SK-MEL-5 (cell line): ENCODE measurements at regions not wholly inside any gene's neighbourhood (a gene's known extent, or its start where the extent isn't known, plus 50 kb on each side); places are given as distances from the start of the nearest gene placed in this dataset.

ENCODE experiments used
- DNase-seq: peaks from one replicate; pipeline ENCODE4 v3.0.0-alpha.2; 2016; ENCODE audit warnings: low read depth, low spot score
- in situ Hi-C: cut with HindIII; loops from 2 replicates; pipeline ENCODE4 v1.10.0; 2016; ENCODE audit warnings: low sequenced_read_pairs, high pct_unique_total_duplicates, low pct_unique_long_range_greater_than_20kb

DNA sequence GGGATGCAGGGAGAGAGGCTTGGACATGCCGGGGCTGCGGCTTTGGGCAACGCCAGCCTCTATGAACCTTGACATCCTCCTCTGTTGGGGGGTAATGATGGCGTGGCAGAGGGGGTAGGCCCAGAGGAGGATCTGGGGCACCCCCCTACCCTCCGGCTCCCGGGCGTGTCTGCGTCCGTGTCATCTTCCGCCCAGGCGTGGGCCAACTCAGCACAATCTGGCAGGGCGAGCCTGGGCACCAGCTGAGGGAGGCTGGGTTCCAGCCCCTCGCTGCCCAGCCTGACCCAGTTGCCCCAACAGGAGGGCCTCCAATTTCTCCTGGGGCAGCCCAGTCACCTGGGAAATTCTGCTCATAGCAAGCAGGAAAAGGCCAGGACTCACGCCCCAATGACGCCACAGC lies 62.9 kb upstream of the IL17B start:
- in situ Hi-C loops: no loop called here
- DNase-seq: no peak

DNA sequence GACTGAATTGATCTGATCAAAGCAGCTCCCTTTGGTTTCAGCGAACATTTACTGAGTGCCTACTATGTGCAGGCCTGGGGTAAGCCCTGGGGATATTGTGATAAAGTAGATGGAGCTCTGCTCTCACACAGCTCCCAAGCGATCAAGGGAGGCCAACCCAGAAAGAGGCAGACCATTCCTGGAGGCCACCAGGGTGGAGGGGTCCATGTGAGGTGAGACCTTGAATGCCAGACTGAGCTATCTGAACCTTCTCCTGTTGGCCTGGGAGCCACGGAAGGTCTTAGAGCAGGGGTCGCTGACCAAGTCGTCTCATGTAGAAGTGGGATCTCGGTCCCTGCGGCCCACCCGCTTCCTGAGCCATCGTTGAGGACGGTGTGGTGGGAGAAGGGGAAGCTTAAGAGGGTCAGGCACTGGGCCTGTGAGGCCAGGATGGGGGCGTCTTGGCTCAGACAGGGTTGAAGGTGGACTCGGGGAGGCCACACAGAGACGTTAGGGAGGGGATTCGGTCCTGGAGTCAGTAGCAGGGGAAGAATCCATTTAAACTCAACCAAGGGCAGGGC lies 62.2 kb upstream of the IL17B start:
- in situ Hi-C loops: no loop called here
- no peak for DNase-seq

DNA sequence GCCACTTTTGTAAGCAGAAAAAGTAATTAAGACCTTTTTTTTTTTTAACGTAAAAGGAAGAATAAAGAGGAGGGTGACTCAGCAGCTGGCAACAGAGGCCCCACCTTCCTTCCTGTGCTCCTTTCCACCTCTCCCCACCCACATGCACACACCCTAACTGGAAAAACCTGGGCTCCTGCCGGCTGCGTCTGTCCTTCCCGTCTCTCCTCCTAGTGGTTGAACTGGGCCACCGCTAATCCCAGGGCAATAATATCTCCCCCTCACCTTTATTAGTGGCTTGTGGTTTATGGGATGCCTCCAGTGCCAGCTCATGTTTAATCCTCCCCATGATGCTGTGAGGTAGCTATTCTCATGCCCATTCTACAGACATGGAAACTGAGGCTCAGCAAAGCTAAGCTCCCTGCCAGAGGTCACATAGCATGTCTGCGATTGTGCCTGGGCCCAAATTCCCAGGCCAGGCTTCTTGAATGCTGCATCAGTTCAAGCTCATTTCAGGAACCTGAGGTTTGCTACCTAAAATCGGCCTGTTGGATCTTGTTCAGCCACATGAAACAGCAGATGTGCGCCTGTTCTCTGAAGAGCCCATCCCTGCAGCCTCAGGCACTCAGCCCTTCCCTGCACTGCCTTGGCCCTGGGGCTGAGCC lies 60.9 kb upstream of the IL17B start:
- in situ Hi-C loops: no loop called here
- DNase-seq: peak; percentile 40

GRCh38 chr5:149438711-149439132 lies 59.6 kb upstream of the IL17B start:
- in situ Hi-C loops: no loop called here
- no peak for DNase-seq

DNA sequence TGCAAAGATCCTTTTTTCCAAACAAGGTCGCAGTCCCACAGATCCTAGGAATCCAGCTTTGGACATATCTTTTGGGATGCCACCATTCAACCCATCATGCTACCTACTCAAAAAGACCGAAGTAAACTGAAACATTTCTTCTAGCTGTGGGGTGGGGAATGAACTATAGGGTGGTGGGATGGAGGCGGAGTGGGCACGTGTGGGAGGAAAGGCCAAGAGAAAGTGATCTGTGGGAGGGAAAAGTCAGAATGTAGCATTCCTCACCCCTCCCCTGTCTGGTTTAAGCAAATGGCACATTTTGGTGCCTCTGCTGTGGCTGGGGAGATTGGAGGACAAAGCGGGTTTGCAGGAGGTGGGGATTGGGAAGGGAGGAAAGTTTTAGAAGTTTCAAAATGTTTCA lies 59.2 kb upstream of the IL17B start:
- in situ Hi-C loops: no loop called here
- DNase-seq: no peak

GRCh38 chr5:149437391-149438040 lies 58.4 kb upstream of the IL17B start:
- DNase-seq: no peak
- in situ Hi-C loops: no loop called here

- in situ Hi-C loops: no loop called here
These were observed 56.6 kb upstream of the IL17B start for GRCh38 chr5:149435660-149436059.

GRCh38 chr5:149435015-149435376 lies 55.9 kb upstream of the IL17B start:
- in situ Hi-C loops: no loop called here
- no peak for DNase-seq

More at GRCh38 chr5:149435660-149436059, 56.6 kb upstream of the IL17B start:
- no peak for DNase-seq

DNA sequence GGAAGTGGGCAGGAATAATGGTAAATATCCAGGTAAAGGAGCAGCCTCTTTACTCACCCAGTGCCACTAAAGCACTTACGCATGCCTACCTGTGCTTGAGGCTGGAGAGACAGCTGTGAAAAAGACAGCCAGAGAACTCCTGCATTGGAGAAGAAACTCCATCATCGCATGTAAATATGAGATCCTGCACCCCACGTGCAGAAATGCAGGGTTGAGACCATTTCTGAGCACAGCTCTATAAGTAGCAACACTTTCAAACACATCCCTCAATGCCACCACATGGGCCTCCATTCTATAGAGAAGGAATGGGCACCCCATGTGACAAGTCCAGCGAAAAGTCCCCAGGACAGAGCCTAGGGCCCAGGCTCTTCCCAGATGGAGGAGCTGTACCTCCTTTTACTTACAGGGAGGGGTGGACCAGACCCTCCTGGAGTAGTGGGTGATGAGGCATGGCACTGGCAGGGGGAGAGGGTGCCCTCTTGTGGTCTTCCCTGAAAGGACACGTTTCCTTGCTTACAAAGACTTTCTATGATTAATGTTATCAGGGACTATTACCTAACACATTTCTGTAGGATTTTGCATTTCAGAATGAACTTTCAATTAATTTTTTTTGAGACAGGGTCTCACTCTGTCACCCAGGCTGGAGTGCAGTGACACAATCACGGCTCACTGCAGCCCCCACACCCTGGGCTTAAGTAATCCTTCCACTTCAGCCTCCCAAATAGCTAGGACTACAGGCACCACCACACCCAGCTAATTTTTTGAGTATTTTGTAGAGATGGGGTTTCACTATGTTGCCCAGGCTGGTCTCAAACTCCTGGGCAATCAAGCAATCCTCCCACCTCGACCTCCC lies 55.3 kb upstream of the IL17B start:
- in situ Hi-C loops: no loop called here
- DNase-seq: peak; percentile 62

GRCh38 chr5:149433524-149434131 lies 54.5 kb upstream of the IL17B start:
- DNase-seq: no peak
- in situ Hi-C loops: no loop called here

DNA sequence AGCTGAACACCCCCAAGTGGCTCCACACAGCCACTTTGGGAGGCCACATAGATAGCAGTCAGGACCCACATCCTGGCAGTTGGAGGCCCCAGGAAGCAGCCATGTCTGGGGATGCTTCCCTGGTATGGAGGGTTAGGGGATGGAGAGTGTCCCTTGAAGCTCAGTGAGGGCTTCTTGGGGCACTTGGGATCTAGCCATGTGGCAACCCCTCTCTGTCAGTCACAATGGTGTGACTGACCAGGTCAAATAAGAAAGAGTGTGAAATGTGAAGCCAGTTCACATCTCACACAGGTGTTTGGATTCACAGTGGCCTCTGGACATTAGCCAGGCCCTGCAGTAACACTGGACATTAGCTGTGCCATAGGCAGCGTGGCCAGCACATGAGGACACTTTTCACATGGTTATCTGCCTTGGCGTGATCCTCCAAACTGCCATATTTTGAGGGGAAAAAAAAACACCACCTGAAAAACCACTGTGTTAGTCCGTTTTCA lies 53.9 kb upstream of the IL17B start:
- in situ Hi-C loops: no loop called here

DNA sequence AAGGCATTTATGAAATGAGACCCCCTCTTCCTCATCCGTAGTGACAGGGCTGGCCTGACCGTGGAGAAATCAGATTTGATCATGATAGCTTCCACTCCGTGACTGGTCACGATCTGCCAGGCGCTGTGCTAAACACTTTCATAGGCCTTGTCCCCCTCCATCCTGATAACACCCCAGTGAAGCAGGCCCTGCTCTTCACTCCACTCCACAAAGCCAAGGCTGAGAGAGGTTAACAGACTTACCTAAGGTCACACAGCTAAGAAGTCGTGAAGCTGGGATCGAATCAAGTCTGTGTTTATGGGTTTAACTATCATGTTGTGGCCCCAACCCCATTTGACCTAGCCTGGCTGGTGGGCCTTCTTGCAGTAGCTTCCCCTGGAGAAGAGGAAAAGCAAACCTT lies 53.3 kb upstream of the IL17B start:
- no peak for DNase-seq
- in situ Hi-C loops: no loop called here

More for the DNA sequence above, 53.9 kb upstream of the IL17B start:
- DNase-seq: no peak

DNA sequence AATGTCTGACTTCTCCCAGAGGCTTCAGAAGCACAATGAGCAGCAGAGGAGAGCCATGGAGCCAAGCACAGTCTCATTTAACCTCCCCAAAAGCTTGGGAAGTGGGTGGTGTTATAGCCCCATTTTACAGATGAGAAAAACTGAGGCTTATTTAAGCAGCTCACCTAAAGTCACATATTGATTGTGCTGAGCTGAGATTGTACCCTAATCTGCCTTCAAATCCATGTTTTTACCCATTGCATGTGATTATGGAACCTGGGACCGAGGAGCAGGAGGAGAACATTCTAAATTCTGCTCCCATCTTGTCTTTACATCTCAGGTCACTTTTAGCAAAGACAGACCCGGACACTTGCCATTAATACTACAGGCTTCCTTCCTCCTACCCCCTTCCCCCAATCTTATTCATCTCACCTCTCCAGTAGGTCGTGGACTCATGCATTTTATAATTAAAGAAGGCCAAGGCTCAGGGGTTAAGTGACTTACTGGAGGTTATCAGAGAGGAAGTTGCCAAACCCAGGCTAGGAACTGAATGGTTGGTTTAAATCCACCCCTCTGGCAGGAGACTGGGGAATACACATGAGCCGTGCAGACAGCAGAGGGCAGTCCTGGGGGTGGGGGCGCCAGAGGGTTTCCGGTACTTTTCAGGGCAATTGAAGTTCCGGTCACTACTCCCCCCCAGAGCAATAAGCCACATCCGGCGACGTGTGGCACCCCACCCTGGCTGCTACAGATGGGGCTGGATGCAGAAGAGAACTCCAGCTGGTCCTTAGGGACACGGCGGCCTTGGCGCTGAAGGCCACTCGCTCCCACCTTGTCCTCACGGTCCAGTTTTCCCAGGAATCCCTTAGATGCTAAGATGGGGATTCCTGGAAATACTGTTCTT lies 51.0 kb upstream of the IL17B start:
- in situ Hi-C loops: no loop called here
- peak; percentile 42 for DNase-seq
